NCI-H2107 treated with DMSO at 0.1 percent for 48 hours (cell line): ENCODE measurements at regions not wholly inside any gene's neighbourhood (a gene's known extent, or its start where the extent isn't known, plus 50 kb on each side); places are given as distances from the start of the nearest gene placed in this dataset.

Source experiments
- DNase-seq: peaks from one replicate; lab custom pipeline; 2025; ENCODE audit not compliant: unreplicated experiment; lab: John Stamatoyannopoulos, UW

- DNase-seq: no peak
Observed at GRCh38 chr3:94665922-94666321, 603.1 kb downstream of the NSUN3 start.

DNA sequence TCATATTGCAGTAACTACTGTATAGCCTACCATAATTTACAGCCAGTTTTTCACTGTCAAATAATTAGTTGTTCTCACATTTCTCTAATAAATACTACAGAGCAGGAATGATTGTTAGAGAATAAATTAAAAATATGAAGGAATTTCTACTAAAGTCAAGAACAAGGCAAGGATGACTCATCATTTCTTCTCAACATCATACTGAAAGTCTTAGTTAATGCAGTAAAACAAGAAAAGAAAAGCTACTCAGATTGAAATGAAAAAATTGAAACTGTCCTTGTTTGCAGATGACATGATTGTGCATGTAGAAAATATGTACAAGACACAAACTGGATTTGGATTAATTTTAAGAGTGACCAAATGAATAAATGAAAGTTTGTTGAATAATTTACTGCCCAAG, 608.2 kb downstream of the NSUN3 start:
- DNase-seq: no peak

DNA sequence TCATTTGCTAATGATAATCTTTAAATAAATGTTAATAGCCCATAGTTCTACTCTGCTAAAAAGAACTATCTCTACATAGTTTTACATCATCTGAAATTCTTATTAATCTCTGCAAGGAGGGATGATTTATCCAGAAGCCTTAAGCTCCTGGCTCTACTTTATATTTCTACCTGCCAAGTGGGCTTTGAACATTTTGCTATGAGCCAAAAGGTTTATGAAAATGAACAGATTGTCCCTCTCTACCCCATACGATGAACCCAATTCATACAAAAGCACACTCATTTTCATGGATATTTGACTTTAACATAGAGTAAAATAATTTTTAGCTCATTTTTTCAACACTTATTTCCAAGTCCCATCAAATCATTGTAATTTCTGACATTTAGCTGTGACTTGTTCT, 611.0 kb downstream of the NSUN3 start:
- no peak for DNase-seq

- DNase-seq: no peak
Observed at GRCh38 chr3:94686208-94686607, 623.3 kb downstream of the NSUN3 start.

DNA sequence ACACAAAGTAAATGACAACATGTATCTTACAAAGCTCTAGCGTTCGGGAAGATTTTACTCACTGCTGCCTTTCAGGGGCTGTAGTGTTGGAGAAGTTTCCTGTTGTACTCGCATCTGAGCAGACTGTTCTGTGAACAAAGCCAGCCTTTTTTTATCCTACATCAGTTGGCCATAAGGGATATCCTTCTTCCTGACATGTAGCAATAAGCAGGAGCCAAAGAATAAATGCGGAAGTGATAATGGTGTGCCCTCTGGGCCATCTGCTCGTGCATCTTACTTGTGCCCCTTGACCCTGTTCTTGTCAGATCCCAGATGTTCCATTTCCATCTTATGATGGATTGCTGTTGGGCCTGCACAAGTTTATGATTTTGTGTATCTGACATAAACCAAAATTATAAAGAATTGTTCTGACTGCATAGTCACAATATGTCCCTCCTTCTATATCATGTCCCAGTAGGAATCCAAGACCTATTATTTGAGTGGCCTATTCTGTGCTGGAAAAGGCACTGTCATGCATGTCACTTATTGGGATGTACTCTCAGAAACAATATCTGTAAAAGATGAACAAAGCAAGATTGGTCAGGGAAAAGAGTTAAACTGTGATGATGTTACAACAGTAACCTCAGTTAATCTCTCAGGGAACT, 631.3 kb downstream of the NSUN3 start:
- no peak for DNase-seq

DNA sequence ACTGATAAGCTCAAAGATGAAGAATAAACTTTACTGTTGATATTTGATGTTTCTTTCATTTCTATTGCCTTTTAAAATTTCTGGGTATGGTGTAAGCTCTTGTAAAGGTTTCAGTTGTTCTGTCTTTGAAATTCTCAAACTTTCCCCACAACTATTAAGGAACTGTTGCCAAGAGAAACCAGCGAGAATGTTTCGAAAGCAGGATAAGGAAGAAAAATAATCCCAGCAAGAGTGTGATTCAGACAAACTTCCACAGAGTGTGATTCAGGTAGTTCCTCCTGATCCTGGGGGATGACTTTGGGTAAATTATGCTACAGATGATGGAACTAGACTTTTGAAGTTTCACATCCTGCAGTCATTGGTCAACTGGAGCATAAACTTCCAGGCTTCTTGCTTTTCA, 632.0 kb downstream of the NSUN3 start:
- no peak for DNase-seq

- DNase-seq: no peak
Observed at GRCh38 chr3:94704467-94704866, 641.6 kb downstream of the NSUN3 start.

GRCh38 chr3:94709249-94709902, 646.5 kb downstream of the NSUN3 start:
- no peak for DNase-seq

DNA sequence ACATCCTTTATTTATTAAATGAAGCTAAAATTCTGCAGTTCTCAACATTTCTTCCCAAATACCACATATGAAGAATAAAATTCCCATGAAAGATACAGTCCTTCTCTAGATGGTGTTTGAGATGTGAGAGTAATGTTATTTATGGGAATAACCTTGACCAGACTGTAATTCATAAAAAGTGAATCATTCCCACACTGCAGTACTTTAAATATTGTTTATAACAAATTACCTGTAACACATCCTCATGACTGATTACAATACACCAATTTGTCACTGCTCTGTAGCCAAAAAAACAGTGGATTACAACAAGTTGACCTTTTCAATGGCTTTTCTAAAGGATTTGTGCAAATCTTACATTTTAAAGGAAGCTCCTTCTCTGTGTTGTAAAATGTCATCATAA, 651.3 kb downstream of the NSUN3 start:
- DNase-seq: no peak

GRCh38 chr3:94716326-94717018, 653.6 kb downstream of the NSUN3 start:
- DNase-seq: no peak

GRCh38 chr3:94734206-94734605, 671.3 kb downstream of the NSUN3 start:
- no peak for DNase-seq

DNA sequence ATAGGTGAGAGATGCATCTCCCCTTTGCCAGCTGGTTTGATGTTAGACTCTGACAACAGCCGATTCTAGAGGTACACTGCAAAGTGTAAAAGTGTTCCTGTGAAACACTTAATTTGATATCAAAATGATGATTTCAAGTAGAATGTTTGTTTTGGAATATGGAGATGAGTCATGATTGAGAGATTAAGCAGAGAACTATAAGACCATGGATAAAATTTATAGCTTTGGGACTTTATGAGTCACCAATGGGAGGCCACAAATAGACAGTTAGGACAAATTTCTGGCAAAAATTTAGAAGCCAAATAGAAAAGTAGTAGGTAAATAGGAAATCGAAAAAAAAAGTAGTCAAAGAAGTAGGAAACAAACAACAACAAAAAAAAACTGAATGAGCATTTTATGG, 672.5 kb downstream of the NSUN3 start:
- no peak for DNase-seq

- no peak for DNase-seq
Observed at GRCh38 chr3:94737116-94737515, 674.3 kb downstream of the NSUN3 start.

GRCh38 chr3:94739420-94739819, 676.6 kb downstream of the NSUN3 start:
- no peak for DNase-seq

GRCh38 chr3:94758751-94759150, 695.9 kb downstream of the NSUN3 start:
- no peak for DNase-seq

- DNase-seq: no peak
Observed at GRCh38 chr3:94772402-94772801, 709.5 kb downstream of the NSUN3 start.

DNA sequence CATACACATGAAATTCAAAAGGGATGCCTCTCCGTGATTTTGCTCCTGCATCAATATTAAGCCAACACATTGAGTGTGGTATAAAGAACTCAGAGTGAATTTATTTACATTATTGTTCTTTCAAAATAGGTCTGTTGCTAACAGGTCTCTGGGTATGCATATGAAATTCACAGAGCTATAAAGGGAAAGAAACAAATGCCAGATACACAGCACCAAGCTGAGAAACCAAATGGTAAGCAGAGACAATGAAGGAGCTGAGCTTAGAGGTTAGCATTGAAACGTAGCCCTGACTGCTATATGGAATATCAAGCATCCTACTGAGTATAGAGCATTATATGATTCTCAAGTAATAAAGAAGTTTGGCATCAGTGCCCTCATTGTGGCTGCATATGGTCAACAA, 712.9 kb downstream of the NSUN3 start:
- DNase-seq: no peak

GRCh38 chr3:94776401-94776915, 713.6 kb downstream of the NSUN3 start:
- DNase-seq: no peak

GRCh38 chr3:94778289-94778688, 715.4 kb downstream of the NSUN3 start:
- no peak for DNase-seq

- no peak for DNase-seq
Observed at GRCh38 chr3:94778814-94779494, 716.1 kb downstream of the NSUN3 start.

GRCh38 chr3:94779699-94780098, 716.8 kb downstream of the NSUN3 start:
- DNase-seq: no peak

- no peak for DNase-seq
Observed at GRCh38 chr3:94784274-94784673, 721.4 kb downstream of the NSUN3 start.
